ENCODE measurements at regions not wholly inside any gene's neighbourhood (a gene's known extent, or its start where the extent isn't known, plus 50 kb on each side); places are given as distances from the start of the nearest gene placed in this dataset.
A peak's percentile ranks its signal among the peaks of the same experiment; 100 is the strongest.

- ATAC-seq (no peak), DNase-seq (no peak)
- CTCF ChIA-PET, result no interaction called here
- H3K36me3 Mint-ChIP-seq, result no peaks in the 10 kb centered on the region
- H3K4me3 Mint-ChIP-seq, result no peak overlapping the region
- peaks cover 57% of the 10 kb centered on the region for H3K27me3 Mint-ChIP-seq
- peaks cover 12% of the 10 kb centered on the region for H3K4me1 Mint-ChIP-seq
- no peaks in the 10 kb centered on the region for H3K9me3 Mint-ChIP-seq (ENCODE audit: low read depth)
- no peak overlapping the region for H3K27ac Mint-ChIP-seq
These were observed 99.5 kb downstream of the NCR2 start for GRCh38 chr6:41434803-41435481.

GRCh38 chr6:41437604-41438003 is 102.2 kb downstream of the NCR2 start:
- ATAC-seq (no peak), DNase-seq (no peak)
- CTCF ChIA-PET, result interaction anchor here (1.8 to 3.2 kb wide), 2 partner anchors 13 to 246 kb away, joined by 4 to 12 read pairs; no protein-coding TSS in a partner anchor
- H3K4me3 Mint-ChIP-seq, result no peak overlapping the region
- H3K9me3 Mint-ChIP-seq (ENCODE audit: low read depth), result no peaks in the 10 kb centered on the region
- H3K27ac Mint-ChIP-seq, result no peak overlapping the region
- H3K4me1 Mint-ChIP-seq, result peaks cover 37% of the 10 kb centered on the region
- peaks cover 47% of the 10 kb centered on the region for H3K27me3 Mint-ChIP-seq
- H3K36me3 Mint-ChIP-seq, result no peaks in the 10 kb centered on the region

- no peaks in the 10 kb centered on the region for H3K36me3 Mint-ChIP-seq
- H3K27ac Mint-ChIP-seq, result no peak overlapping the region
- ATAC-seq (no peak), DNase-seq (no peak)
- H3K4me3 Mint-ChIP-seq, result no peak overlapping the region
- no peaks in the 10 kb centered on the region for H3K9me3 Mint-ChIP-seq (ENCODE audit: low read depth)
- CTCF ChIA-PET, result interaction anchor here (1.8 to 3.2 kb wide), 2 partner anchors 14 to 245 kb away, joined by 4 to 12 read pairs; no protein-coding TSS in a partner anchor
- H3K4me1 Mint-ChIP-seq, result peaks cover 37% of the 10 kb centered on the region
- peaks cover 44% of the 10 kb centered on the region for H3K27me3 Mint-ChIP-seq
These were observed 103.3 kb downstream of the NCR2 start for GRCh38 chr6:41438746-41439145.

GRCh38 chr6:41439524-41440418 is 104.4 kb downstream of the NCR2 start:
- ATAC-seq (peak; percentile 78), DNase-seq (peak; percentile 67)
- Mint-ChIP-seq H3K9me3 (ENCODE audit: low read depth) (no peaks in the 10 kb centered on the region), H3K27me3 (peaks cover 53% of the 10 kb centered on the region), H3K27ac (peak overlapping the region; percentile 73), H3K4me1 (peaks cover 37% of the 10 kb centered on the region), H3K4me3 (no peak overlapping the region), H3K36me3 (no peaks in the 10 kb centered on the region)
- CTCF ChIA-PET, result interaction anchor here (1.3 to 3.2 kb wide), 2 partner anchors 15 kb away, joined by 3 to 12 read pairs; no protein-coding TSS in a partner anchor

GRCh38 chr6:41440958-41441357 is 105.2 kb upstream of the FOXP4 start:
- Mint-ChIP-seq H3K27ac (no peak overlapping the region), H3K27me3 (peaks cover 54% of the 10 kb centered on the region)

GRCh38 chr6:41441598-41442351 is 104.4 kb upstream of the FOXP4 start:
- DNase-seq, result no peak
- CTCF ChIA-PET, result interaction anchor here (1.0 to 1.9 kb wide), 2 partner anchors 16 to 20 kb away, joined by 3 to 11 read pairs; no protein-coding TSS in a partner anchor
- Mint-ChIP-seq H3K9me3 (ENCODE audit: low read depth) (no peaks in the 10 kb centered on the region), H3K4me1 (peaks cover 37% of the 10 kb centered on the region), H3K36me3 (no peaks in the 10 kb centered on the region), H3K27ac (no peak overlapping the region), H3K27me3 (peaks cover 56% of the 10 kb centered on the region), H3K4me3 (no peak overlapping the region)
- no peak for ATAC-seq

More at GRCh38 chr6:41440958-41441357, 105.2 kb upstream of the FOXP4 start:
- CTCF ChIA-PET, result interaction anchor here (0.8 to 1.3 kb wide), 2 partner anchors 17 to 150 kb away, joined by 3 read pairs; no protein-coding TSS in a partner anchor
- no peak overlapping the region for H3K4me3 Mint-ChIP-seq
- H3K36me3 Mint-ChIP-seq, result no peaks in the 10 kb centered on the region
- no peaks in the 10 kb centered on the region for H3K9me3 Mint-ChIP-seq (ENCODE audit: low read depth)
- H3K4me1 Mint-ChIP-seq, result peaks cover 37% of the 10 kb centered on the region
- no peak for ATAC-seq
- no peak for DNase-seq

GRCh38 chr6:41442352-41442672 is 103.9 kb upstream of the FOXP4 start:
- H3K36me3 Mint-ChIP-seq, result no peaks in the 10 kb centered on the region

GRCh38 chr6:41442800-41443501 is 103.2 kb upstream of the FOXP4 start:
- DNase-seq, result no peak
- Mint-ChIP-seq H3K4me1 (peaks cover 37% of the 10 kb centered on the region), H3K9me3 (ENCODE audit: low read depth) (no peaks in the 10 kb centered on the region), H3K36me3 (no peaks in the 10 kb centered on the region), H3K27me3 (peaks cover 57% of the 10 kb centered on the region), H3K4me3 (no peak overlapping the region), H3K27ac (no peak overlapping the region)
- ATAC-seq, result no peak
- CTCF ChIA-PET, result interaction anchor here (1.0 to 1.9 kb wide), 2 partner anchors 18 to 19 kb away, joined by 3 to 11 read pairs; no protein-coding TSS in a partner anchor

More at GRCh38 chr6:41442352-41442672, 103.9 kb upstream of the FOXP4 start:
- no peak overlapping the region for H3K4me3 Mint-ChIP-seq
- CTCF ChIA-PET, result interaction anchor here (1.0 to 1.9 kb wide), 2 partner anchors 17 to 20 kb away, joined by 3 to 11 read pairs; no protein-coding TSS in a partner anchor
- no peak for ATAC-seq
- H3K9me3 Mint-ChIP-seq (ENCODE audit: low read depth), result no peaks in the 10 kb centered on the region
- H3K27ac Mint-ChIP-seq, result no peak overlapping the region
- peaks cover 57% of the 10 kb centered on the region for H3K27me3 Mint-ChIP-seq
- peaks cover 37% of the 10 kb centered on the region for H3K4me1 Mint-ChIP-seq
- DNase-seq, result no peak

GRCh38 chr6:41443616-41444525 is 102.3 kb upstream of the FOXP4 start:
- H3K4me1 Mint-ChIP-seq, result peaks cover 36% of the 10 kb centered on the region
- H3K27ac Mint-ChIP-seq, result no peak overlapping the region
- H3K4me3 Mint-ChIP-seq, result no peak overlapping the region
- no peak for DNase-seq
- no peaks in the 10 kb centered on the region for H3K36me3 Mint-ChIP-seq
- H3K27me3 Mint-ChIP-seq, result peaks cover 56% of the 10 kb centered on the region
- ATAC-seq, result no peak
- CTCF ChIA-PET, result interaction anchor here (1.9 kb wide), 1 partner anchor 19 kb away, joined by 11 read pairs; no protein-coding TSS in a partner anchor
- H3K9me3 Mint-ChIP-seq (ENCODE audit: low read depth), result no peaks in the 10 kb centered on the region

GRCh38 chr6:41445261-41445660 is 100.9 kb upstream of the FOXP4 start:
- DNase-seq, result no peak
- CTCF ChIA-PET, result interaction anchor here (0.8 to 1.3 kb wide), 2 partner anchors 77 to 147 kb away, joined by 3 to 7 read pairs; no protein-coding TSS in a partner anchor
- H3K4me3 Mint-ChIP-seq, result no peak overlapping the region
- H3K4me1 Mint-ChIP-seq, result peaks cover 22% of the 10 kb centered on the region
- H3K27ac Mint-ChIP-seq, result no peak overlapping the region
- H3K9me3 Mint-ChIP-seq (ENCODE audit: low read depth), result no peaks in the 10 kb centered on the region
- no peak for ATAC-seq
- peaks cover 46% of the 10 kb centered on the region for H3K27me3 Mint-ChIP-seq
- H3K36me3 Mint-ChIP-seq, result no peaks in the 10 kb centered on the region

GRCh38 chr6:41446132-41446531 is 100.0 kb upstream of the FOXP4 start:
- no peaks in the 10 kb centered on the region for H3K36me3 Mint-ChIP-seq
- H3K4me1 Mint-ChIP-seq, result peaks cover 14% of the 10 kb centered on the region
- H3K27ac Mint-ChIP-seq, result no peak overlapping the region
- H3K9me3 Mint-ChIP-seq (ENCODE audit: low read depth), result no peaks in the 10 kb centered on the region
- CTCF ChIA-PET, result no interaction called here
- peaks cover 46% of the 10 kb centered on the region for H3K27me3 Mint-ChIP-seq
- no peak overlapping the region for H3K4me3 Mint-ChIP-seq
- DNase-seq (no peak), ATAC-seq (no peak)
